ENCODE measurements at regions not wholly inside any gene's neighbourhood (a gene's known extent, or its start where the extent isn't known, plus 50 kb on each side); places are given as distances from the start of the nearest gene placed in this dataset.

DNA sequence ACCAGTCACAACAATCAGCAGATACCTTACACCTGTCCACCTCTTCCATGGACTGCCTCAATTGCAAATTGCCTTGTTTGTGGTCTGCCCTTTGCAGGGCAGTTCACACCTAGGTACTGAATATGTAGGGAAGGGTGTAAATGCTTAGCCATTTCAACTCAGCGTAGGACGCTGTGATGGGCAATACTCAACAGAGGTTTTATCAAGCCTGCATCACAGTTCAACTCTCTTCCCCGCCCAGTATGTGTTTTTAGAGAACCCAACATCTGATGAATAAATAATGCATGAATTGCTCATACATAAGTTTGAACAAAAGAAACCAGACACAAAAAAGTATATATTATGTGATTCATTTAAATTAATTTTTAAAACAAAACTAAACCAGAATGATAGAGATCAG is 124.4 kb downstream of the P2RY1 start:
- TF ChIP-seq, protein P1, sequence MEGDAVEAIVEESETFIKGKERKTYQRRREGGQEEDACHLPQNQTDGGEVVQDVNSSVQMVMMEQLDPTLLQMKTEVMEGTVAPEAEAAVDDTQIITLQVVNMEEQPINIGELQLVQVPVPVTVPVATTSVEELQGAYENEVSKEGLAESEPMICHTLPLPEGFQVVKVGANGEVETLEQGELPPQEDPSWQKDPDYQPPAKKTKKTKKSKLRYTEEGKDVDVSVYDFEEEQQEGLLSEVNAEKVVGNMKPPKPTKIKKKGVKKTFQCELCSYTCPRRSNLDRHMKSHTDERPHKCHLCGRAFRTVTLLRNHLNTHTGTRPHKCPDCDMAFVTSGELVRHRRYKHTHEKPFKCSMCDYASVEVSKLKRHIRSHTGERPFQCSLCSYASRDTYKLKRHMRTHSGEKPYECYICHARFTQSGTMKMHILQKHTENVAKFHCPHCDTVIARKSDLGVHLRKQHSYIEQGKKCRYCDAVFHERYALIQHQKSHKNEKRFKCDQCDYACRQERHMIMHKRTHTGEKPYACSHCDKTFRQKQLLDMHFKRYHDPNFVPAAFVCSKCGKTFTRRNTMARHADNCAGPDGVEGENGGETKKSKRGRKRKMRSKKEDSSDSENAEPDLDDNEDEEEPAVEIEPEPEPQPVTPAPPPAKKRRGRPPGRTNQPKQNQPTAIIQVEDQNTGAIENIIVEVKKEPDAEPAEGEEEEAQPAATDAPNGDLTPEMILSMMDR (IDR thresholded peaks at IDR 0.05): no peak
- TF ChIP-seq POLR2A (IDR thresholded peaks at IDR 0.05): no peak
